DND-41 (cell line): ENCODE measurements at regions not wholly inside any gene's neighbourhood (a gene's known extent, or its start where the extent isn't known, plus 50 kb on each side); places are given as distances from the start of the nearest gene placed in this dataset.

Source experiments
- CTCF ChIP-seq: IDR thresholded peaks from 2 replicates; pipeline ENCODE4 v1.5.1; 2012; ENCODE audit warnings: borderline replicate concordance, low read length, moderate library complexity, mild to moderate bottlenecking; ENCODE audit not compliant: poor library complexity, severe bottlenecking; ENCODE audit errors: extremely low read depth
- EZH2 ChIP-seq: IDR thresholded peaks from 3 replicates; pipeline ENCODE4 v1.6.1; 2012; ENCODE audit warnings: borderline replicate concordance, low read depth, mild to moderate bottlenecking, moderate library complexity, low read length, inconsistent platforms; ENCODE audit not compliant: severe bottlenecking

- no peak for TF ChIP-seq CTCF
- TF ChIP-seq EZH2, result no peak
Measured at GRCh38 chr5:66443462-66444130, 152.6 kb upstream of the MAST4 start.
